Astrocyte (in vitro differentiated cells and primary cell): ENCODE measurements at regions not wholly inside any gene's neighbourhood (a gene's known extent, or its start where the extent isn't known, plus 50 kb on each side); places are given as distances from the start of the nearest gene placed in this dataset.

Experiments used
- DNase-seq: peaks from one replicate; pipeline ENCODE4 v3.0.0-alpha.2; 2010; ENCODE audit warnings: low read depth
- FAIRE-seq: peaks from 2 replicates; lab custom pipeline; 2011; peaks lifted over from hg19 to GRCh38; lab: Jason Lieb, UNC
- H2AFZ ChIP-seq: 2 replicates; pipeline ENCODE4 v1.6.0; 2012; ENCODE audit warnings: low read depth, low read length, inconsistent platforms
- H3K27ac ChIP-seq: 2 replicates; pipeline ENCODE4 v1.5.1; 2011; ENCODE audit warnings: low read depth, low read length, inconsistent platforms
- H3K27me3 ChIP-seq: 2 replicates; pipeline ENCODE4 v1.6.0; 2011; ENCODE audit warnings: low read length, inconsistent platforms; ENCODE audit not compliant: insufficient read depth
- H3K36me3 ChIP-seq: 2 replicates; pipeline ENCODE4 v1.5.1; 2011; ENCODE audit warnings: low read length, inconsistent platforms; ENCODE audit not compliant: insufficient read depth
- H3K4me1 ChIP-seq: 2 replicates; pipeline ENCODE4 v1.5.1; 2011; ENCODE audit warnings: low read length, inconsistent platforms; ENCODE audit not compliant: insufficient read depth
- H3K4me2 ChIP-seq: 2 replicates; pipeline ENCODE4 v1.6.0; 2012; ENCODE audit warnings: low read length, inconsistent platforms
- H3K4me3 ChIP-seq: 2 replicates; pipeline ENCODE4 v1.5.1; 2011; ENCODE audit warnings: low read depth, mild to moderate bottlenecking, low read length, inconsistent platforms; ENCODE audit not compliant: insufficient read depth
- H3K79me2 ChIP-seq: 2 replicates; pipeline ENCODE4 v1.6.0; 2012; ENCODE audit warnings: mild to moderate bottlenecking, low read length, inconsistent platforms; ENCODE audit not compliant: insufficient read depth
- H3K9ac ChIP-seq: 2 replicates; pipeline ENCODE4 v1.6.0; 2012; ENCODE audit warnings: mild to moderate bottlenecking, low read length, inconsistent platforms
- H3K9me3 ChIP-seq: 2 replicates; pipeline ENCODE4 v1.5.1; 2012; ENCODE audit warnings: low read depth, mild to moderate bottlenecking, low read length, inconsistent platforms; ENCODE audit not compliant: insufficient read depth
- H4K20me1 ChIP-seq: 2 replicates; pipeline ENCODE4 v1.6.0; 2012; ENCODE audit warnings: low read length, inconsistent platforms; ENCODE audit not compliant: insufficient read depth
- H3K27ac Mint-ChIP-seq: one replicate; pipeline ENCODE4 v1.8.0; 2021; ENCODE audit warnings: mild to moderate bottlenecking, mixed read lengths; ENCODE audit not compliant: unreplicated experiment
- H3K27me3 Mint-ChIP-seq: one replicate; pipeline ENCODE4 v1.8.0; 2021; ENCODE audit warnings: low read depth, mixed read lengths; ENCODE audit not compliant: unreplicated experiment
- H3K36me3 Mint-ChIP-seq: one replicate; pipeline ENCODE4 v1.8.0; 2021; ENCODE audit warnings: low read depth, mixed read lengths; ENCODE audit not compliant: unreplicated experiment
- H3K4me1 Mint-ChIP-seq: one replicate; pipeline ENCODE4 v1.8.0; 2021; ENCODE audit warnings: low read depth, mixed read lengths; ENCODE audit not compliant: unreplicated experiment
- H3K4me3 Mint-ChIP-seq: one replicate; pipeline ENCODE4 v1.8.0; 2021; ENCODE audit warnings: mild to moderate bottlenecking, moderate library complexity, mixed read lengths; ENCODE audit not compliant: unreplicated experiment
- H3K9me3 Mint-ChIP-seq: one replicate; pipeline ENCODE4 v1.8.0; 2021; ENCODE audit warnings: mild to moderate bottlenecking, mixed read lengths; ENCODE audit not compliant: unreplicated experiment
- CTCF ChIP-seq: IDR thresholded peaks from 2 replicates; pipeline ENCODE4 v1.5.1; 2011; ENCODE audit warnings: low read depth, mild to moderate bottlenecking, inconsistent platforms, low read length, moderate library complexity; ENCODE audit not compliant: insufficient read depth
- EZH2 ChIP-seq: IDR thresholded peaks from 2 replicates; pipeline ENCODE4 v1.6.1; 2012; ENCODE audit warnings: mild to moderate bottlenecking, low read length, inconsistent platforms; ENCODE audit not compliant: insufficient read depth

- no peak overlapping the region for H3K4me3 ChIP-seq
- H3K79me2 ChIP-seq: no peaks in the 10 kb centered on the region
- H3K27ac ChIP-seq: no peak overlapping the region
- H3K9ac ChIP-seq: no peak overlapping the region
- FAIRE-seq: no peak
- Mint-ChIP-seq H3K9me3 (no peaks in the 10 kb centered on the region), H3K4me3 (no peak overlapping the region), H3K36me3 (peaks cover 2% of the 10 kb centered on the region), H3K27ac (peak overlapping the region; percentile 66), H3K4me1 (peaks cover 22% of the 10 kb centered on the region), H3K27me3 (no peaks in the 10 kb centered on the region)
- H4K20me1 ChIP-seq: no peaks in the 10 kb centered on the region
- DNase-seq: no peak
- H3K4me1 ChIP-seq: peaks cover 9% of the 10 kb centered on the region
- H3K36me3 ChIP-seq: no peaks in the 10 kb centered on the region
- H3K27me3 ChIP-seq: no peaks in the 10 kb centered on the region
- no peak for TF ChIP-seq CTCF
- TF ChIP-seq EZH2: no peak
- no peak overlapping the region for H2AFZ ChIP-seq
- no peaks in the 10 kb centered on the region for H3K9me3 ChIP-seq
- no peak overlapping the region for H3K4me2 ChIP-seq
These were observed 173.0 kb downstream of the IBTK start for GRCh38 chr6:82074556-82074955.

- Mint-ChIP-seq H3K27me3 (no peaks in the 10 kb centered on the region), H3K9me3 (no peaks in the 10 kb centered on the region), H3K36me3 (peaks cover 2% of the 10 kb centered on the region), H3K27ac (peak overlapping the region; percentile 86), H3K4me1 (peaks cover 22% of the 10 kb centered on the region), H3K4me3 (no peak overlapping the region)
- Histone ChIP-seq H3K27ac (no peak overlapping the region), H3K27me3 (no peaks in the 10 kb centered on the region), H3K4me3 (no peak overlapping the region), H2AFZ (peak overlapping the region; percentile 48), H3K79me2 (no peaks in the 10 kb centered on the region), H3K9me3 (no peaks in the 10 kb centered on the region), H3K9ac (no peak overlapping the region), H3K4me1 (peaks cover 9% of the 10 kb centered on the region), H3K36me3 (no peaks in the 10 kb centered on the region), H3K4me2 (no peak overlapping the region), H4K20me1 (no peaks in the 10 kb centered on the region)
- DNase-seq (no peak), FAIRE-seq (no peak)
- TF ChIP-seq EZH2 (no peak), CTCF (no peak)
These were observed 174.1 kb downstream of the IBTK start for GRCh38 chr6:82073484-82073883.

GRCh38 chr6:82072751-82073150 lies 174.8 kb downstream of the IBTK start:
- H3K4me2 ChIP-seq: no peak overlapping the region
- peak; percentile 82 for DNase-seq
- peak; percentile 87 for FAIRE-seq
- no peaks in the 10 kb centered on the region for H3K79me2 ChIP-seq
- H3K9me3 ChIP-seq: no peaks in the 10 kb centered on the region
- H4K20me1 ChIP-seq: no peaks in the 10 kb centered on the region
- H3K27ac ChIP-seq: peak overlapping the region; percentile 10
- no peak overlapping the region for H2AFZ ChIP-seq
- H3K27me3 ChIP-seq: no peaks in the 10 kb centered on the region
- H3K36me3 Mint-ChIP-seq: peaks cover 2% of the 10 kb centered on the region
- H3K4me3 ChIP-seq: no peak overlapping the region
- H3K9ac ChIP-seq: no peak overlapping the region
- H3K36me3 ChIP-seq: no peaks in the 10 kb centered on the region
- H3K27me3 Mint-ChIP-seq: no peaks in the 10 kb centered on the region
- peaks cover 22% of the 10 kb centered on the region for H3K4me1 Mint-ChIP-seq
- H3K4me1 ChIP-seq: peaks cover 9% of the 10 kb centered on the region
- no peaks in the 10 kb centered on the region for H3K9me3 Mint-ChIP-seq
- TF ChIP-seq EZH2 (no peak), CTCF (no peak)
- peak overlapping the region; percentile 86 for H3K27ac Mint-ChIP-seq
- H3K4me3 Mint-ChIP-seq: no peak overlapping the region
